ENCODE measurements at regions not wholly inside any gene's neighbourhood (a gene's known extent, or its start where the extent isn't known, plus 50 kb on each side); places are given as distances from the start of the nearest gene placed in this dataset.

- ChIA-PET CTCF (interaction anchor here (0.6 to 5.0 kb wide), 60 partner anchors 9 to 1080 kb away, joined by 3 to 93 read pairs (median 4); partner anchors contain the start of gene MBIP), POLR2A (no interaction called here)
- Histone ChIP-seq H3K9me3 (ENCODE audit: control insufficient read depth, insufficient read depth, low read length) (no peaks in the 10 kb centered on the region), H3K4me3 (ENCODE audit: low read depth, low read length) (no peak overlapping the region), H3K27me3 (ENCODE audit: control insufficient read depth, insufficient read depth, low read length) (no peaks in the 10 kb centered on the region), H3K27ac (ENCODE audit: low read depth, low read length) (no peak overlapping the region)
- TF ChIP-seq CTCF (IDR thresholded peaks at IDR 0.05; ENCODE audit: low read depth, low read length) = peak; percentile 92
- peak; percentile 32 for DNase-seq (ENCODE audit: low read depth, low spot score)
Measured at GRCh38 chr14:36070031-36070719, 106.3 kb downstream of the PTCSC3 start.

GRCh38 chr14:36069535-36069900, 107.0 kb downstream of the PTCSC3 start:
- H3K27me3 ChIP-seq (ENCODE audit: control insufficient read depth, insufficient read depth, low read length) = no peaks in the 10 kb centered on the region
- no peak overlapping the region for H3K4me3 ChIP-seq (ENCODE audit: low read depth, low read length)
- TF ChIP-seq CTCF (IDR thresholded peaks at IDR 0.05; ENCODE audit: low read depth, low read length) = peak; percentile 60
- no peak overlapping the region for H3K27ac ChIP-seq (ENCODE audit: low read depth, low read length)
- POLR2A ChIA-PET = no interaction called here
- DNase-seq (ENCODE audit: low read depth, low spot score) = no peak
- no peaks in the 10 kb centered on the region for H3K9me3 ChIP-seq (ENCODE audit: control insufficient read depth, insufficient read depth, low read length)
- CTCF ChIA-PET = interaction anchor here (0.5 to 5.0 kb wide), 30 partner anchors 9 to 1081 kb away, joined by 3 to 93 read pairs (median 5); no protein-coding TSS in a partner anchor

- H3K27me3 ChIP-seq (ENCODE audit: control insufficient read depth, insufficient read depth, low read length) = no peaks in the 10 kb centered on the region
- POLR2A ChIA-PET = no interaction called here
- H3K4me3 ChIP-seq (ENCODE audit: low read depth, low read length) = no peak overlapping the region
- CTCF ChIA-PET = interaction anchor here (0.5 to 5.0 kb wide), 22 partner anchors 9 to 1541 kb away, joined by 3 to 93 read pairs (median 6); no protein-coding TSS in a partner anchor
- TF ChIP-seq CTCF (IDR thresholded peaks at IDR 0.05; ENCODE audit: low read depth, low read length) = no peak
- no peaks in the 10 kb centered on the region for H3K9me3 ChIP-seq (ENCODE audit: control insufficient read depth, insufficient read depth, low read length)
- H3K27ac ChIP-seq (ENCODE audit: low read depth, low read length) = no peak overlapping the region
- no peak for DNase-seq (ENCODE audit: low read depth, low spot score)
Measured at GRCh38 chr14:36068777-36069534, 107.6 kb downstream of the PTCSC3 start.

GRCh38 chr14:36067428-36068187, 108.9 kb downstream of the PTCSC3 start:
- ChIA-PET CTCF (interaction anchor here (1.6 to 5.0 kb wide), 4 partner anchors 8 to 1083 kb away, joined by 5 to 37 read pairs (median 23); no protein-coding TSS in a partner anchor), POLR2A (no interaction called here)
- H3K27me3 ChIP-seq (ENCODE audit: control insufficient read depth, insufficient read depth, low read length) = no peaks in the 10 kb centered on the region
- DNase-seq (ENCODE audit: low read depth, low spot score) = no peak
- H3K27ac ChIP-seq (ENCODE audit: low read depth, low read length) = no peak overlapping the region
- H3K9me3 ChIP-seq (ENCODE audit: control insufficient read depth, insufficient read depth, low read length) = no peaks in the 10 kb centered on the region
- H3K4me3 ChIP-seq (ENCODE audit: low read depth, low read length) = no peak overlapping the region
- TF ChIP-seq CTCF (IDR thresholded peaks at IDR 0.05; ENCODE audit: low read depth, low read length) = no peak

Measured in AG04450 (cell line).